ENCODE measurements at regions not wholly inside any gene's neighbourhood (a gene's known extent, or its start where the extent isn't known, plus 50 kb on each side); places are given as distances from the start of the nearest gene placed in this dataset.

DNA sequence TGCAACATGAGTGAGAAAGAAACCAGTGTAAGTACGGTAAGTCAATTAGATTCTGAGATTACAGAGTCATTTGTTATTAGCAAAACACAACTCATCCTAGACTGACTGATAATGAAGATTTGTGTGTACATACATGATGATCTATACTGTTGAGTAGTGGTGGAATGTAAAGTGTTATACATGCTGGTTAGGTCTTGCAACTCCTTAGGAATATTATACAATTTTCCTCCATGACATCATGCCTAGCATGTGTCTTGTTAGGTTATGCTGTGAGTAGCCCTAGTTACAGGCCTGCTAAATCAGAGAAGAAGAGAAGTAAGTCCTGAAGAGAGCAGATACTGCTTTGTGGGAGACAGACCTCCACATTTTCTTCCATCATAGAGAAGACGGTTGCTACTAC lies 880.6 kb downstream of the LUZP2 start:
- Histone ChIP-seq H3K4me3 (ENCODE audit: control insufficient read depth in 1 of 7, extremely low read depth in 1 of 7, insufficient read depth in 4 of 7, low read depth in 2 of 7, low read length in 6 of 7) (no peak overlapping the region), H3K27ac (ENCODE audit: insufficient read depth in 1 of 2, low read depth in 1 of 2, low read length in 2 of 2, poor library complexity in 1 of 2, severe bottlenecking in 2 of 2) (no peak overlapping the region), H3K27me3 (replicated peaks in 2 of 5; ENCODE audit: control insufficient read depth in 4 of 5, insufficient read depth in 5 of 5, low read length in 4 of 5) (no peaks in the 10 kb centered on the region), H3K4me1 (ENCODE audit: control extremely low read depth in 1 of 4, control insufficient read depth in 4 of 4, insufficient read depth in 4 of 4, low read length in 3 of 4) (no peaks in the 10 kb centered on the region), H3K9me3 (ENCODE audit: control extremely low read depth in 1 of 5, control insufficient read depth in 4 of 5, insufficient read depth in 2 of 5, low read depth in 1 of 5, low read length in 4 of 5) (no peaks in the 10 kb centered on the region), H3K36me3 (ENCODE audit: control insufficient read depth in 4 of 4, insufficient read depth in 4 of 4, low read length in 3 of 4) (no peaks in the 10 kb centered on the region)
- no CpG with 5 or more reads among the region's 2 CpGs for WGBS (ENCODE audit: insufficient coverage)
- no peak for DNase-seq
- ChIA-PET CTCF (interaction anchor here (1.0 kb wide), 1 partner anchor 9 kb away, joined by 3 read pairs; no protein-coding TSS in a partner anchor), POLR2A (no interaction called here)

DNA sequence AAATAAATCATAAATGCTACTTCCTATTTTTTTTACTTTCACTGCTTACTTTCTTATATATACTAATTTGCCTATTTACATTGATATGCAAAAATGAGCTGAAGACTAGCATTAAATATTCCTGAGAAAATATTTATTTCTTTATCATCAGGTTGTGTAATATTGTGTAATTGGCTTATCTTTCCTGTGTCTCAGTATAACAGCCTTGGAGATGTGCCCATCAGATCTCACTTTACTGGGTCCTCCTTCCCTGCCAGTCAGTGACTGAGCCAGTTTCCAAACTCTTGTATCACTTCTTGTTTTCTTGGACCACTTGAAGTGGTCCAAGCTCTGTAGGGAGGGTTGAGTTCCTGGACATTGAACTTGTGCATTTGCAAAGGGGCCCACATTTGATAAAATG lies 900.0 kb downstream of the LUZP2 start:
- Histone ChIP-seq H3K36me3 (ENCODE audit: control insufficient read depth in 4 of 4, insufficient read depth in 4 of 4, low read length in 3 of 4) (no peaks in the 10 kb centered on the region), H3K27ac (ENCODE audit: insufficient read depth in 1 of 2, low read depth in 1 of 2, low read length in 2 of 2, poor library complexity in 1 of 2, severe bottlenecking in 2 of 2) (no peak overlapping the region), H3K4me1 (ENCODE audit: control extremely low read depth in 1 of 4, control insufficient read depth in 4 of 4, insufficient read depth in 4 of 4, low read length in 3 of 4) (no peaks in the 10 kb centered on the region), H3K27me3 (replicated peaks in 2 of 5; ENCODE audit: control insufficient read depth in 4 of 5, insufficient read depth in 5 of 5, low read length in 4 of 5) (no peaks in the 10 kb centered on the region), H3K9me3 (ENCODE audit: control extremely low read depth in 1 of 5, control insufficient read depth in 4 of 5, insufficient read depth in 2 of 5, low read depth in 1 of 5, low read length in 4 of 5) (no peaks in the 10 kb centered on the region), H3K4me3 (ENCODE audit: control insufficient read depth in 1 of 7, extremely low read depth in 1 of 7, insufficient read depth in 4 of 7, low read depth in 2 of 7, low read length in 6 of 7) (no peak overlapping the region)
- no peak for DNase-seq
- POLR2A ChIA-PET, result no interaction called here
- CTCF ChIA-PET, result no interaction called here

DNA sequence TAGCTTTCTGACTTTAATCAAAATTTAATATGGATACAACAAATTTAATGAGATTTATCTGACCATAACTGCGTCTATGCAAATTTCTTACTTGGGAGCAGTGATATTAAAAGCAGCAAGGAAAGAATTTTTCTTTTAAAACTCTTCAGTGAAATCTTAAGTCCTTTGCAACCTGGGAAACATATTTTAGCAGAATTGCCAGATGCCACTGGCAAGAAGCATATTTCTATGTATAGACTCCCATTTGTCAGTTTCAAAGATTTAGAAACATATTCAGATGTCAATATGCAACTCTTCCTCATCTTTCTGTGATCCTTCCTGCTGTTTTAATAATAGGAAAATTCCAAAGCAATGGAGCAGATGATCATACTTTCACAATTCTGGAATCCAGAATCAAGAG lies 911.3 kb downstream of the LUZP2 start:
- WGBS (ENCODE audit: insufficient coverage), result no CpG with 5 or more reads among the region's 1 CpG
- H3K27ac ChIP-seq (ENCODE audit: insufficient read depth in 1 of 2, low read depth in 1 of 2, low read length in 2 of 2, poor library complexity in 1 of 2, severe bottlenecking in 2 of 2), result no peak overlapping the region
- H3K36me3 ChIP-seq (ENCODE audit: control insufficient read depth in 4 of 4, insufficient read depth in 4 of 4, low read length in 3 of 4), result no peaks in the 10 kb centered on the region
- ChIA-PET POLR2A (no interaction called here), CTCF (no interaction called here)
- no peaks in the 10 kb centered on the region for H3K9me3 ChIP-seq (ENCODE audit: control extremely low read depth in 1 of 5, control insufficient read depth in 4 of 5, insufficient read depth in 2 of 5, low read depth in 1 of 5, low read length in 4 of 5)
- H3K4me3 ChIP-seq (ENCODE audit: control insufficient read depth in 1 of 7, extremely low read depth in 1 of 7, insufficient read depth in 4 of 7, low read depth in 2 of 7, low read length in 6 of 7), result no peak overlapping the region
- DNase-seq, result no peak
- no peaks in the 10 kb centered on the region for H3K27me3 ChIP-seq (replicated peaks in 2 of 5; ENCODE audit: control insufficient read depth in 4 of 5, insufficient read depth in 5 of 5, low read length in 4 of 5)
- H3K4me1 ChIP-seq (ENCODE audit: control extremely low read depth in 1 of 4, control insufficient read depth in 4 of 4, insufficient read depth in 4 of 4, low read length in 3 of 4), result no peaks in the 10 kb centered on the region

DNA sequence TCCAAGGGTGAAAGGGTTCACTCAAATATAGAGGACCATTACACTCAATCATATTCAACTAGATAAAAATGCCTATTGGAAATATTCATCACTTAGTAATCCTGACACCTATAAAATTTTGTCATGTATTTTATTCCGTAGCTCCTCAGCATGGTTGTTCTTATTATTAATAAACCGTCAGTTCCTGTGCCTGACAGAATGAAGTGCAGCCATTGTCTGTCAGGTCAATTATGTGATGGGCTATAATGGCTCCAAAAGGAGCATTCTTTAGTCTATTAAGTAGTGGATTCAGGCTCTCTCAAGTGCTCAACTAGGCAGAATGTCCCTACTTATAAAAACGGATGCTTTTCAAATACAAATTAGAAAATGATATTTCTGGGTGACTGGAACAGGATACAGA lies 916.1 kb upstream of the ANO3 start:
- H3K4me3 ChIP-seq (ENCODE audit: control insufficient read depth in 1 of 7, extremely low read depth in 1 of 7, insufficient read depth in 4 of 7, low read depth in 2 of 7, low read length in 6 of 7), result no peak overlapping the region
- no peaks in the 10 kb centered on the region for H3K27me3 ChIP-seq (replicated peaks in 2 of 5; ENCODE audit: control insufficient read depth in 4 of 5, insufficient read depth in 5 of 5, low read length in 4 of 5)
- WGBS (ENCODE audit: insufficient coverage), result 100% methylated on average over 1 of the region's 3 CpGs
- no peaks in the 10 kb centered on the region for H3K36me3 ChIP-seq (ENCODE audit: control insufficient read depth in 4 of 4, insufficient read depth in 4 of 4, low read length in 3 of 4)
- no peak overlapping the region for H3K27ac ChIP-seq (ENCODE audit: insufficient read depth in 1 of 2, low read depth in 1 of 2, low read length in 2 of 2, poor library complexity in 1 of 2, severe bottlenecking in 2 of 2)
- peaks cover 0 to 1% (median 0%) of the 10 kb centered on the region in 5 experiments for H3K9me3 ChIP-seq (ENCODE audit: control extremely low read depth in 1 of 5, control insufficient read depth in 4 of 5, insufficient read depth in 2 of 5, low read depth in 1 of 5, low read length in 4 of 5)
- ChIA-PET POLR2A (no interaction called here), CTCF (no interaction called here)
- DNase-seq, result no peak
- H3K4me1 ChIP-seq (ENCODE audit: control extremely low read depth in 1 of 4, control insufficient read depth in 4 of 4, insufficient read depth in 4 of 4, low read length in 3 of 4), result no peaks in the 10 kb centered on the region

DNA sequence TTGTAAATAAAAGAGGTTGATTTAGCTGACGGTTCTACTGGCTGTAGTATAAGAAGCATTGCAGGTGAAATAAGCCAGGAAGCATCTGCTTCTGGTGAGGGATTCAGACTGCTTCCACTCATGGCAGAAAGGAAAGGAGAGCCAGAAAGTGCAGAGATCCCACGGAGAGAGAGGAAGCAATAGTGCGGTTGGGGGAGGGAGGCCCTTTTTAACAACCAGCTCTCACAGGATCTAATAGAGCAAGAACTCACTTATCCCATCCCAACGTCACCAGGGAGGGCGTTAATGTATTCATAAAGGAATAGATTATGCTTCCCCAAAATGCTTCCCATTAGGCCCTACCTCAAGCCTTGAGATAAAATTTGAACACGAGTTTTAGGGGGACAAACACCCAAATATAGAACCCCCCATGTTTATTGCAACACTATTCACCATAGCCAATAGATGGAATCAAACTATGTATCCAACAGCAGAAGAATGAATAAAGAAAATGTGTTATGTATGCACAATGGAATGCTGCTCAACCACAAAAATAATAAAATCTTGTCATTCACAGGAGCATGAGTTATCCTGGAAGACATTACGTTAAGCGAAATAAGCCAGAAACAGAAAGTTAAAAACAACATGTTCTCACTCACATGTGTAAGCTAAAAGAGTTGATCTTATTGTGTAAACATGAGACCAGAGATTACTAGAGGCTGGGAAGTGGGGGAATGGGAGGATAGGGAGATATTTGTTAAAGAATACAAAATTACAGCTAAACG lies 908.3 kb upstream of the ANO3 start:
- WGBS (ENCODE audit: insufficient coverage), result 0% methylated on average over 1 of the region's 9 CpGs
- H3K27ac ChIP-seq (ENCODE audit: insufficient read depth in 1 of 2, low read depth in 1 of 2, low read length in 2 of 2, poor library complexity in 1 of 2, severe bottlenecking in 2 of 2), result no peak overlapping the region
- no peak for DNase-seq

DNA sequence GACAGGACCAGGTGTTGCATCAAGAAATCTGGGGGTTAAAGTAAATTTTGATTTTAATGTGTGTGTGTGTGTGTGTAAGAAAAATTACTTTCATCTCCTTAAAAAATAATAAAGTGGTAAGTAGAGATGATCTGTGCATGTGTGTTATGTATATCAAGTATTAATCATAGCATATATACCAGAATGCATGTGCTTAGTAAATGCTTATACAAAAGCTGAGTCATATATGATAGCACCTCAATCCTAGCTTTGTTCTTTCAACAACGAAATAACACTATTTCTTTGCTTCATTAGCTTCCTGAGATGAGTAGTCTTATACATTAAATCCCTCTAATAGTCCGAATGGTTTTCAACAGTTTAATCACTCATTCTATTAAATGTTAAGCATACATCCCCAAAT lies 899.6 kb upstream of the ANO3 start:
- Histone ChIP-seq H3K4me1 (ENCODE audit: control extremely low read depth in 1 of 4, control insufficient read depth in 4 of 4, insufficient read depth in 4 of 4, low read length in 3 of 4) (no peaks in the 10 kb centered on the region), H3K27ac (ENCODE audit: insufficient read depth in 1 of 2, low read depth in 1 of 2, low read length in 2 of 2, poor library complexity in 1 of 2, severe bottlenecking in 2 of 2) (no peak overlapping the region), H3K36me3 (ENCODE audit: control insufficient read depth in 4 of 4, insufficient read depth in 4 of 4, low read length in 3 of 4) (no peaks in the 10 kb centered on the region), H3K9me3 (ENCODE audit: control extremely low read depth in 1 of 5, control insufficient read depth in 4 of 5, insufficient read depth in 2 of 5, low read depth in 1 of 5, low read length in 4 of 5) (no peaks in the 10 kb centered on the region), H3K4me3 (ENCODE audit: control insufficient read depth in 1 of 7, extremely low read depth in 1 of 7, insufficient read depth in 4 of 7, low read depth in 2 of 7, low read length in 6 of 7) (no peak overlapping the region), H3K27me3 (replicated peaks in 2 of 5; ENCODE audit: control insufficient read depth in 4 of 5, insufficient read depth in 5 of 5, low read length in 4 of 5) (no peaks in the 10 kb centered on the region)
- no peak for DNase-seq
- ChIA-PET POLR2A (no interaction called here), CTCF (no interaction called here)
- WGBS (ENCODE audit: insufficient coverage), result no CpG with 5 or more reads among the region's 2 CpGs

More for the DNA sequence above, 908.3 kb upstream of the ANO3 start:
- H3K36me3 ChIP-seq (ENCODE audit: control insufficient read depth in 4 of 4, insufficient read depth in 4 of 4, low read length in 3 of 4), result no peaks in the 10 kb centered on the region
- no peaks in the 10 kb centered on the region for H3K4me1 ChIP-seq (ENCODE audit: control extremely low read depth in 1 of 4, control insufficient read depth in 4 of 4, insufficient read depth in 4 of 4, low read length in 3 of 4)
- ChIA-PET CTCF (interaction anchor here (0.7 kb wide), 1 partner anchor 12 kb away, joined by 4 read pairs; no protein-coding TSS in a partner anchor), POLR2A (no interaction called here)
- peaks cover 0 to 1% (median 0%) of the 10 kb centered on the region in 5 experiments for H3K9me3 ChIP-seq (ENCODE audit: control extremely low read depth in 1 of 5, control insufficient read depth in 4 of 5, insufficient read depth in 2 of 5, low read depth in 1 of 5, low read length in 4 of 5)
- no peak overlapping the region for H3K4me3 ChIP-seq (ENCODE audit: control insufficient read depth in 1 of 7, extremely low read depth in 1 of 7, insufficient read depth in 4 of 7, low read depth in 2 of 7, low read length in 6 of 7)
- no peaks in the 10 kb centered on the region for H3K27me3 ChIP-seq (replicated peaks in 2 of 5; ENCODE audit: control insufficient read depth in 4 of 5, insufficient read depth in 5 of 5, low read length in 4 of 5)

DNA sequence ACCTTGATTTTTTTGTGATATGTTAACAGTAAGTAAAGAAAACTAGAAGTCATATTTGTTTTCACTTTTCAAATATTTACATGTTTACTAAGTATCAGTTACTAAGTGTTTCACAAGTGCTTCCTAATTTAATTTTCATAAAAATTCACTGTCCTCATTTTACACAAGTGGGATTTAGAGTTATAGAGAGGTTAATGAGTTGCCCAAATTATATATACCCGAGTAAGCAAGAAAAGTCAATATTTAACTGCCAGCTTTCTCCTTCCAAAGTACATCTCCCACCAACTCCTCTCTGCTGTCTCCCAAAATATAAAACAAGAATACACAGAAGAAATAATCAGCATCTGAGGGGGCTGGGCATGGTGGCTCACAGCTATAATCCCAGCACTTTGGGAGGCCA lies 896.7 kb upstream of the ANO3 start:
- POLR2A ChIA-PET, result no interaction called here
- Histone ChIP-seq H3K36me3 (ENCODE audit: control insufficient read depth in 4 of 4, insufficient read depth in 4 of 4, low read length in 3 of 4) (no peaks in the 10 kb centered on the region), H3K4me1 (ENCODE audit: control extremely low read depth in 1 of 4, control insufficient read depth in 4 of 4, insufficient read depth in 4 of 4, low read length in 3 of 4) (no peaks in the 10 kb centered on the region), H3K27me3 (replicated peaks in 2 of 5; ENCODE audit: control insufficient read depth in 4 of 5, insufficient read depth in 5 of 5, low read length in 4 of 5) (no peaks in the 10 kb centered on the region), H3K4me3 (ENCODE audit: control insufficient read depth in 1 of 7, extremely low read depth in 1 of 7, insufficient read depth in 4 of 7, low read depth in 2 of 7, low read length in 6 of 7) (no peak overlapping the region), H3K27ac (ENCODE audit: insufficient read depth in 1 of 2, low read depth in 1 of 2, low read length in 2 of 2, poor library complexity in 1 of 2, severe bottlenecking in 2 of 2) (no peak overlapping the region), H3K9me3 (ENCODE audit: control extremely low read depth in 1 of 5, control insufficient read depth in 4 of 5, insufficient read depth in 2 of 5, low read depth in 1 of 5, low read length in 4 of 5) (no peaks in the 10 kb centered on the region)
- CTCF ChIA-PET, result no interaction called here
- no CpG with 5 or more reads among the region's 1 CpG for WGBS (ENCODE audit: insufficient coverage)
- DNase-seq, result no peak
